GM18520 (cell line): ENCODE measurements at regions not wholly inside any gene's neighbourhood (a gene's known extent, or its start where the extent isn't known, plus 50 kb on each side); places are given as distances from the start of the nearest gene placed in this dataset.

ENCODE experiments used
- ATAC-seq: cut with Tn5 transposase; IDR thresholded peaks from one replicate; pipeline ENCODE4 v1.9.1; 2021; ENCODE audit not compliant: unreplicated experiment

- ATAC-seq: no peak
Observed at GRCh38 chr6:40082278-40083043, 148.2 kb upstream of the MOCS1 start.

GRCh38 chr6:40077736-40078135 lies 143.5 kb upstream of the MOCS1 start:
- ATAC-seq: no peak

GRCh38 chr6:40077315-40077714 lies 143.1 kb upstream of the MOCS1 start:
- ATAC-seq: no peak

- no peak for ATAC-seq
Observed at GRCh38 chr6:40075056-40075590, 140.9 kb upstream of the MOCS1 start.

- ATAC-seq: no peak
Observed at GRCh38 chr6:40074306-40075055, 140.2 kb upstream of the MOCS1 start.

DNA sequence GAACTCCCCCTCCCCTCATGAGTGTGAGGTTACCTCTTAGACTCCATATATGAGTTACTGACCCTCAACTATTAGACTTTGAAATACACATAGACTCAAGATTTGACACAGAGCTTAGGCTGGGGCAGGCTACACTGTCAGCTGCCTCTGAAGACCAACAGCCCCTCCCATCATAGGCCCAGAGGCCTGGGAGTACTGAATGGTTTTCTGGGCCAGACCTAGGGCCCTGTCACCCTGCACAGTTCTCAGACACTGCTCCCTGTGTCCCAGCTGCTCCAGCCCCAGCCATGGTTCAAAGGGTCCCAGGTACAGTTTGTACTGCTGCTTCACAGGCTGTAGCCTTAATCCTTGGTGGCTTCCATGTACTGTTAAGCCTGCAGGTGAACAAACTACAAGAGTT lies 132.1 kb upstream of the MOCS1 start:
- no peak for ATAC-seq

- ATAC-seq: no peak
Observed at GRCh38 chr6:40056865-40057264, 122.6 kb upstream of the MOCS1 start.

DNA sequence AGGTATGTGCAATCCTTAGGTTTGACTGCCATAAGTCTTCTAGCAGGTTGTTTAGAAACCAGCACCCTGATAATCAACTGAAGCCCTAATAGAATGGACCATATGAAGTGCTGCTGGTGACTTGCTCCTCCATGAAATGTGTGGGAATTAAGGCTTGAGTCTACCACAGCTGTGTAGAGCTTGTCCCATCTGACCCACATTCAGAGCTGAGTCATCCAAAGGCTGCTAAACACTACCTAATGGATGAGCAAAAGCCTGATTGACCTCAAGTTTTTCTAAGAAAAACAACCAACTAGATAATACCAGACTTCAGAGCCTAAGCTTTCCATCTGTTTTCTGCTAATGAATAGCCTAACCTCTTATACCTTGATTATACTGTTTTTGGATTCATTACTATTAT lies 120.3 kb upstream of the MOCS1 start:
- ATAC-seq: no peak

DNA sequence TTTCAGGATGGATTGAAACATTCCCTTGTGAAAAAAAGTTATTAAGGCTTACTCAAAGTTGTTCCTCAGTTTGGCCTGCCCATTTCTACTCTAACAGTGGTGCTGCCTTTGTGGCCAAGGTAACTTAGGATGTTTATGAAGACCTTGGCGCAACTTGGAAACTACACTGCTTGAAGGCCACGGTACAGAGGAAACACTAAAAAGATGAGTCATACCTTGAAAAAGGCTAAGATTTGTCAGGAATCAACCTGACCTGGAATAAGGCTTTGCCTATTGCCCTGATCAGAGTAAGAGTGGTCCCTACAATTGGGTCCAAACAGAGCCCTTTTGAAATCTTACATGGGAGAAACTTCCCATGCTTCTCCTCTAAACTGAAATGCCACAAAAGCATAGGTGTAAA lies 119.9 kb upstream of the MOCS1 start:
- no peak for ATAC-seq

GRCh38 chr6:40049128-40049527 lies 114.9 kb upstream of the MOCS1 start:
- no peak for ATAC-seq

DNA sequence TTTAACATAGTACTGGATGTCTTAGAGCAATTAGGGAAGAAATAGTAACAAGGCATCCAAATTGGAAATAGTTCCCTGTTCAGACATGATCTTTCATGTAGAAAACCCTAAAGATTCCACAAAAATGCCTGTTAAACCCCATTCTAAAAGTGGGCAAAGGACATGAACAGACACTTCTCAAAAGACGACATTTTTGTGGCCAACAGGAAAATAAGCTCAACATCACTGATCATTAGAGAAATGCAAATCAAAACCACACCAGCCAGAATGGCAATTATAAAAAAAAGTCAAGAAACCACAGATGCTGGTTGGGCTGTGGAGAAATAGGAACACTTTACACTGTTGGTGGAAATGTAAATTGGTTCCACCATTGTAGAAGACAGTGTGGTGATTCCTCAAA lies 109.9 kb upstream of the MOCS1 start:
- no peak for ATAC-seq

DNA sequence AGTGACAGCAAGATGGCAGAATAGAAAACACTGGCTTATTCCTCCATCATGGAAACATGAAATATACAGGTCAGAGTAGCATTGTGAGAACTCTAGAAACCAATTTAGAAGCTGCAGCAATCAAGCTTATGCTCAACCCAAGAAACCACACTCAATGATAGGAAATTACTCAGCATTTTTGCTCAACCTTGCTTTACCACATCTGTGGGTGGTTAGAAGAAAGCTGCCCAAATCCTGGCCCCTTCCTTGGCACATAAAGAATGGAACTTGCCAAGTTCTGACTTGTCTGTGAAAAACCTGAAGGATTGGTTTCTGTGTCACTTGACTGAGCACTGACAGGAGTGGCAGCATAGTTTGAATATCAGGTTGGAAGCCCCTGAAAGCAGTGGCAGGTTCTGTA lies 108.0 kb upstream of the MOCS1 start:
- ATAC-seq: no peak

DNA sequence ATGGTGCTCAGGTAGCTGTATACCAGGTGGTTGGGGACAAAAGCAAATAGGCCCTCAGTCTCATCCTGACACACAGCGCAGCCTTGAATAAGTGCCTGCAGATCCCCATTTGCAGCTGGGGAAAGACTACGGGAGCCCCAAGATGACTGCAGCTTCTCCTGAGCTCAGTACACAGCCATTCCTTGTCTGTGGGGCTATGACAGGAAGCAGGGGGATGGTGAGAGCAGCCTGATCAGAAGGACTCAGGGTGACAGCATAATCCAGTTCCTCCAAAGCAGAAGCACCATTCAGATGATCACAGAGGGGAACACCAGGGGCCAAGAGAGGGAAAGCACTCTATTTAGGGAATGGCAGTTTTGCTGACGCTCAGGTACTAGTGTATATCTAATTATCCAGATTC lies 104.8 kb upstream of the MOCS1 start:
- no peak for ATAC-seq

GRCh38 chr6:40038626-40039025 lies 104.4 kb upstream of the MOCS1 start:
- no peak for ATAC-seq

DNA sequence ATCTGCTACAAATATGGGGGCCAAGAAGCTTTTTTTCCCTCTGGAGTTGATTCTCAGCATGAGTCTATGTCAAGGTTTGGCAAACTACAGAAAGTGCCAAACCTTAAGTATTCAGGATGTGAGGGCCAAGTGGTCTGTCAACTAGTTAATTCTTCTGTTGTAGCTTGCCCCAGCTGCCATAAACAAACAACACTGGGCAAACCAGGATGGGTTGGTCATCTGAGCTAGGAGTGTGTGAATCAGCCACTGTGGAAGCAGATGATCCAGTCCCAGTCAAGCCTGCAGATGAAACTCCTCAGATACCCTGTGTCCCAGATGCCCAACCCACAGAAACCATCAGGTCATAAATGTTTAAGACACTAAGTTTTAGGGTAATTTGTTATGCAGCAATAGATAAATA lies 103.0 kb upstream of the MOCS1 start:
- no peak for ATAC-seq

DNA sequence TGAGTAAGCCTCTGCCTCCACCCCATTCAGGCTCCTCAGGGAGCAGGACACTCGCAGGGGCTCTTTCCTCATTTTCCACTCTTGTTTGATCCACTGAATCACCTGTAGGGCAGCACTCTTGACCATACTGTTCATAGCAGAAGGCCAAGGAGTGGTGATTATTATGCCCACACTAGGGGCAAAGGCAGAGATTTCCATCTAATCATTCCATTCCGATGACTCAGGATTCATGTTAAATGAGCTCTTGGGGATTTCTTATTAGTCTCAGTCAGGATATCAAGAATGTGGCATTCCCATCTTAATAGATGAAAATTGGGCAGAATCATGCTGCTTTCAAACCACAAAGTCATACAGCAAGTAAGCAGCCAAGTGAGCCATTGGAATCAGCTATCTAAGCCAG lies 101.9 kb upstream of the MOCS1 start:
- ATAC-seq: no peak

DNA sequence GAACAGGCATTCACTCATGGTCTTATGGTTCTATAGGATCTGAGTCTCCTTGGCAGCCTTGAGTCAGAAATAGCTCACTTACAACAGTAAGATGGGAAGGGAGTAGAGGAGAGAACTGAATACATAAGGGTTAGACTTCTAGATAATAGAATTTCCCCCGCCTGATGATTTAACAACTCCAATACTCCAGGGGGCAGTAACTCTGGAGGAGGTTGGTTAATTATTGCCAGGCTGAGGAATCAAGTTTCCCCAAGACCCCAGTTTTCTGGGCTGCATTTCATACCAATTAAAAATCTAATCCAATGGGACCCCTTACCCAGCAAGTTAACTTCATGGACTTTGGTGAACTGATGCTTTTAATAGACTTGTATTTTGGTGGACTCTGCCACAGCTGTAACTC lies 94.2 kb upstream of the MOCS1 start:
- ATAC-seq: no peak

DNA sequence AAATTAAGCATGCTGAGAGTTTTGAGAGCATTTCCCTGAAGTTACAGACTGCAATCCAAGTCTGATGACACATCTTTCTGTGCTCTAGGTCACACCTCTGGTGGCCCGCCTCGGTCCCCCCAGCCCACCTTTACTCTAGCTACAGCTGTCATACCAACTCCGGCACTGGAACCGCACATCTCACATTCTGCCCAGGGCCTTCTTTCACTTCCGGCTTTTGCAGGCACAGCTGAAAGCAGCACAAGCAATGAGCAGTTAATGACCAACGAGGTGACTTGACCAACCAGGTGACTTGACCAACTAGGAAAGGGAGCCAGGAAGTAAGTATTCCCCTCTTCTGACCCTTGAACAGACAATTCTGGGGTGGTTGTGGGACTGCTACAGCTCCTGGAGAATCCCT lies 88.6 kb upstream of the MOCS1 start:
- no peak for ATAC-seq

GRCh38 chr6:40020166-40020565 lies 85.9 kb upstream of the MOCS1 start:
- no peak for ATAC-seq

- ATAC-seq: no peak
Observed at GRCh38 chr6:40015530-40015929, 81.3 kb upstream of the MOCS1 start.

DNA sequence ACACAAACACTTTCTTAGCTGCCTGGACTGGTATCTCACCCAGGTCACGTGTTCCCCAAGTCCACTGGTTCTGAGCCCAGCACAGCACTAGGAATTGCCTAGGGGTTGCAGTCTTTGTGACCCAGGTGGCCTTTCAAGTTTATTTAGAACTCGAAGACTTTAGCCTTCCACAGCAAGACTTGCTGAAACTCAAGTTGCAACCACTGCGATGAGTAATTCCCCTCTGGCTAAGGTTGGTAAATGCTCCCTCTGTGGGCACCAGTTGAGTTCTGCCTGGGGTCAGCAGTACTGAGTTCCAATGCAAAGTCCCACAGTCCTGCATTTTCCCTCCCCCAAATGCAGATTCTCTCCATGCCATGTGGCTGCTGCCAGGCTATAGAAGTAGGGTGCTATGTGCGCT lies 77.6 kb upstream of the MOCS1 start:
- no peak for ATAC-seq

GRCh38 chr6:40000964-40001515 lies 66.8 kb upstream of the MOCS1 start:
- no peak for ATAC-seq
